GM20000 (cell line): ENCODE measurements at regions not wholly inside any gene's neighbourhood (a gene's known extent, or its start where the extent isn't known, plus 50 kb on each side); places are given as distances from the start of the nearest gene placed in this dataset.

Source experiments
- DNase-seq: peaks from one replicate; pipeline ENCODE4 v3.0.0; 2012; ENCODE audit warnings: low spot score
- TF ChIP-seq, protein P1 (sequence below): IDR thresholded peaks from 2 replicates; pipeline ENCODE4 v1.5.1; 2012; ENCODE audit warnings: mild to moderate bottlenecking, control low read depth; ENCODE audit errors: extremely low read depth, missing control alignments

DNA sequence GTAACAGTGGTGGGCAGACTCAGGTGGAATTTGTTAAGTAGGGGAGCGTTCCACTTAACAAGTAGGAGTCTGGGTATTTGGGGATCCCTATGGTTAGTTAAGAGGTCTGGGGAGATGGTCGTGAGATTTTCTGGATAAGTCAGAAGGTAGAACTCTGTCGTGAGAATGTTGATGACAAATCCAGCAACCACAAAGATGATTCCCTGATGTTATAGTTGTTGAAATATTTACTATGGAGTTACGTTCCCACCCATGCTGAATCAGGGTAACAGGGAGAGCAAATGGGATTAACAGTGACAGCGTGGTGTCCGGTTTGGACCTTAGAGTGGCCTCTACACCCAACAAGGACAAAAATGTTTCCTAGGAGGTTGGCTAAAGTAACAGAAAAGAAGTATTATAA lies 110.8 kb downstream of the MFSD1 start:
- TF ChIP-seq, protein P1, sequence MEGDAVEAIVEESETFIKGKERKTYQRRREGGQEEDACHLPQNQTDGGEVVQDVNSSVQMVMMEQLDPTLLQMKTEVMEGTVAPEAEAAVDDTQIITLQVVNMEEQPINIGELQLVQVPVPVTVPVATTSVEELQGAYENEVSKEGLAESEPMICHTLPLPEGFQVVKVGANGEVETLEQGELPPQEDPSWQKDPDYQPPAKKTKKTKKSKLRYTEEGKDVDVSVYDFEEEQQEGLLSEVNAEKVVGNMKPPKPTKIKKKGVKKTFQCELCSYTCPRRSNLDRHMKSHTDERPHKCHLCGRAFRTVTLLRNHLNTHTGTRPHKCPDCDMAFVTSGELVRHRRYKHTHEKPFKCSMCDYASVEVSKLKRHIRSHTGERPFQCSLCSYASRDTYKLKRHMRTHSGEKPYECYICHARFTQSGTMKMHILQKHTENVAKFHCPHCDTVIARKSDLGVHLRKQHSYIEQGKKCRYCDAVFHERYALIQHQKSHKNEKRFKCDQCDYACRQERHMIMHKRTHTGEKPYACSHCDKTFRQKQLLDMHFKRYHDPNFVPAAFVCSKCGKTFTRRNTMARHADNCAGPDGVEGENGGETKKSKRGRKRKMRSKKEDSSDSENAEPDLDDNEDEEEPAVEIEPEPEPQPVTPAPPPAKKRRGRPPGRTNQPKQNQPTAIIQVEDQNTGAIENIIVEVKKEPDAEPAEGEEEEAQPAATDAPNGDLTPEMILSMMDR, result no peak
- no peak for DNase-seq

DNA sequence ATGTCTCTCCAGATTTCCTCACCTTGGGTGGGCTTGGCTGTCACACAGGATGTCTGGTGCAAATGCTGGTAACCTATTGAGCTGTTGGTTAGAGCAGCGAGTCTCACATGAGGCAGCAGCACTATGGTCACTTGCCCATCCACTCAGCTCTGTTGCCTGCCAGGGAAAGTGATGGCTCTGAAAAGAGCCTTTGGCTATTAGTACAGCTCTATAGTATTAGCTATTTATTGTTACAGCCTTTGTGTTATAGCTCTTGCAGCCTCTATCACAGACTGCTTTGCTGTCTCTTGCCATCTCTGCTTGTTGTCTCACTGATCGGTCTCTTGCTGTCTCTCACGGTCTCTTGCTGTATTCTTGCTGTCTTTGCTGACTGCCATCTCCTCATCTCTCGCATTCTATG lies 114.3 kb downstream of the MFSD1 start:
- DNase-seq, result no peak
- TF ChIP-seq, protein P1, result no peak

DNA sequence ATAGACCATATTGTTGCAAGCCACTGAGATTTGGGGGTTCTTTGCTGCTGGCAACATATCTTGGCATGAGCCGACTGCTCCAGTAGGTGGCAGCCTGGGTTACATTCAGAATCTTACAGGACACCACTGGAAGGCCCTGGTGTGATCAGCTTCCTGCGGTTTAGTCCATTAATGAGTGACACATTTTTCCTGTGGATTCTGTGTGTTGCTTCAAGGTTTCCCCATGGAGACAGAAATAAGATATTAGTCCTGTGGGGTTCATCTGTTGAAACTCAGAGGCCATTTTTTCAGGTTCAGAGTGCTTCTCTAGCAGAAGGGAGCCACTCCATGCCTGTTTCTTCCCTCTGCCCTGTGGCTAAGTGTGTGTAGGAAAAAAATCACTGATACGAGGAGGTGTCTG lies 116.2 kb downstream of the MFSD1 start:
- TF ChIP-seq, protein P1, result peak; percentile 48
- DNase-seq, result peak; percentile 28

DNA sequence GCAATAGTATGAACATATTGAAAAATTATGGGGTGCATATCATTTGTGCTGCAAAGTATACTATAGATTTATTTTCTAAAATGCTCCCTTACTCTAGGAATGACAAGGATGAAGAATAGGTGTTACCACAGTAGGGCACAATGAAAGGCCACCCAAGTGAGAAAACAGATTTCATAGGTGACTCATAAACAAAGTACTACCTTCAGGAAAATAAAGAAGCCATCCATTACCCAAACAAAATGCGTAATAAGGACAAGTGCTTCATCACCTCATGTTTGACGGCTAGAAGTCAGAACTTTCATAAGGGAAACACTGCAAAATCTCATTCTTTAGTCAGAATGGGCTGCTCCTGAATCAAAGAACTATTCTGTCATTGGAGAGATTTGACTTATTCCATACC lies 116.6 kb downstream of the MFSD1 start:
- TF ChIP-seq, protein P1, result no peak
- no peak for DNase-seq

DNA sequence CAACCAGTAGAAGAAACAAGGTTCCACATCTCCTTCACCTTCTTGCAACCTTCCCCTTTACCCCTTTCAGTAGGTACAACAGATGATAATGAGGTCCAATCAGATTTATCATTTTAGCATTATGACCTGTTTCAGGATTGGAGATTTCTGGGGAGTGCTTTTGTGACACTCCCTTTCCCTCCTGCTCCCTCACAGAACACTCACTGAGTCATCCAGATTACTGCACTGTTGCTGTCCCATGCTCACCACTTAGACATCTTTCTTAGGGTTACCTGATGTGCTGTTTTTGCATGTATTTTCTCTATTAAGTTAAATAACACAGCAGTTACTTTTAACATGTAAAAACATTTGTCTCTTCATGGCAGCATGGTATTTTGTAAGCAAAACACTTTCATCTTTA lies 118.5 kb downstream of the MFSD1 start:
- TF ChIP-seq, protein P1, result no peak
- no peak for DNase-seq

GRCh38 chr3:158925021-158925420 lies 123.2 kb downstream of the MFSD1 start:
- TF ChIP-seq, protein P1, result no peak

GRCh38 chr3:158925828-158926494 lies 124.1 kb downstream of the MFSD1 start:
- no peak for DNase-seq
- TF ChIP-seq, protein P1, result no peak

More at GRCh38 chr3:158925021-158925420, 123.2 kb downstream of the MFSD1 start:
- DNase-seq, result no peak
